Left hindlimb (tissue), 1 donor: ENCODE measurements at regions not wholly inside any gene's neighbourhood (a gene's known extent, or its start where the extent isn't known, plus 50 kb on each side); places are given as distances from the start of the nearest gene placed in this dataset.
"Not testable (repeated sequence)": the region's sequence is repeated elsewhere in the genome, so short reads cannot be mapped to it uniquely, and the experiment has no call there.

Experiments
- DNase-seq: peaks from one replicate; pipeline ENCODE4 v3.0.0-alpha.2; 2018

DNA sequence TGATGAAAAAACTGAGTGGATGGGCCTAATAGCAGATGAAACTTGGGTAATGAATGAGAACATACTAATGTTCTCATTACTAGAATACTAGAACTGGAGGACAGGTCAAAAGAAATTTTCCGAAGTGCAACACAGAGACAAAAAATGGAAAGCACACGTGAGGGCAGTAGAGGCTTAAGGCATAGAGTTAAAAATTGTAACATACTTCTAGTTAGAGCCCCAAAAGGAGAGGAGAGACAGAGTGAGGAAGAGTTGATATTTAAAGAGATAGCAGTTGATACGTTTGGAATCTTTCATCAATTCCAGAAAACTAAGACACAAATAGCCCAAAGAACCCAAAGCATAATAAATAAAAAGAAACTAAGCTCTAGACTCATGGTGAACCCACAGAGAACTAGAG is 327.9 kb downstream of the SQOR start:
- DNase-seq: no peak

DNA sequence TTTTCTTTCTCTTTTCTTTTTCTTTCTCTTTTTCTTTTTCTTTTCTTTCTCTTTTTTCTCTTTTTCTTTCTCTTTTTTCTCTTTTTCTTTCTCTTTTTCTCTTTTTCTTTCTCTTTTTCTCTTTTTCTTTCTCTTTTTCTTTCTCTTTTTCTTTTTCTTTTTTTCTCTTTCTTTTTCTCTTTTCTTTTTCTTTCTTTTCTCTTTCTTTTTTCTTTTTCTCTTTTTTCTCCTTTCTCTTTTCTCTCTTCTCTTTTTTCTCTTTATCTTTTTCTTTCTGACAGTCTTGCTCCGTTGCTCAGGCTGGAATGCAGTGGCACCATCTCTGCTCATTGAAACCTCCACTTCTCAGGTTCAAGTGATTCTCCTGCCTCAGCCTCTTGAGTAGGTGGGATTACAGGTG is 335.7 kb downstream of the SQOR start:
- no peak for DNase-seq

GRCh38 chr15:45980366-45980765 is 345.5 kb downstream of the SQOR start:
- no peak for DNase-seq

DNA sequence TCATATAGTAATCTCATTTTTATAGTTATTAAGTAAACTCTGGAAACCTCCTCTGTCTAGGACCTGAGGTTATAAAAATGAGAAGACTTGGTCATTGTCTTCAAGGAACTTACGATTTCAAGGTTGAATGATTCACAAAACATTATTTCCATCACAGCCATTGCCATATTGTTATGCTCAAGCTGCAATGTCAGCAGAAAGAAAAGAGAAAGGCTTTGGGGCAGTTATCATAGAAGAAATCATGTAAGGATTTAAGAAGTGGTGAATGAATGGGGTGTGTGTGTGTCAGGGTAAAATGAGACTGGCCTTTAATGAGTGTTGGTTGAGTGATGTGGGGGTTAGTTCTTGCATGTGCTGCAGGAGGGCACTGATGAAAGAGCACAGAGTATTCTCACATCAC is 346.8 kb downstream of the SQOR start:
- no peak for DNase-seq

DNA sequence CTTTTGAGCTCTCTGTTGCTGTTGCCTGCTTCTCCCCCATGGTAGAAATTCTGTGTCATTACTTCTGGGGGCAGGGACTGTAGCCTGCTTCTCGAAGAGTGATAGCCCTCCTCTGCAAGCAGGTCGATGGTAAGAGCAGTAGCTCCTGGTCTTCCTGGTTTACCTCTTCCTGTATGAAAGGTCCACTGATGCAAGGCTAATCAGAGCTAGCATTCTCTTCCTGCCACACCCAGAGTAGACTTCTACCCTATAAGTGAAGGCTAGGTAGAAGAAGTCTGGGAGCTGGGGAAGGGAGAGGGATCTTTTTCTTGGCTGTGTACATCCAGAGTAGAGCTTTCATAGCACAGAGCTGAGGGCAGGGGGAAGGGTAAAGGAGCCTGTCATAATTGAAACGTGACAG is 357.0 kb downstream of the SQOR start:
- no peak for DNase-seq

DNA sequence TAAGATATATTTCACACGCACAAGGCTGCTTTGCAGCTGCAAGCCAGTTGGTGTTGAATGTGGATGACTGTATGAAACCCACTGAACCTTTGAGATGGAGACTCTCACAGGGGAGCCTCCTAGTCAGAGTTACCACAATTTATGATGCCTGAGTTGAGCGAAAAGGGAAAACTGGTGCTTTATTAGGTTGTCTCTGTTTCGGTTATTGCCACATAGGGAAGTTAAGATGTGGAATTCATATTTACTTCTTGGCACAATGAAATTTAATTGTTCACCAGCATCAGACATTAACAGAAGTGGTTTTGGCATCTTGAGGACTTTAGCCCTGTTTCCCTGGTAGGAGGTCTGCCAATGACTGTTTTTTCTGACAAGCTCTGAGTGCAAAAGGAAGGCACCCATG is 358.2 kb downstream of the SQOR start:
- DNase-seq: no peak

DNA sequence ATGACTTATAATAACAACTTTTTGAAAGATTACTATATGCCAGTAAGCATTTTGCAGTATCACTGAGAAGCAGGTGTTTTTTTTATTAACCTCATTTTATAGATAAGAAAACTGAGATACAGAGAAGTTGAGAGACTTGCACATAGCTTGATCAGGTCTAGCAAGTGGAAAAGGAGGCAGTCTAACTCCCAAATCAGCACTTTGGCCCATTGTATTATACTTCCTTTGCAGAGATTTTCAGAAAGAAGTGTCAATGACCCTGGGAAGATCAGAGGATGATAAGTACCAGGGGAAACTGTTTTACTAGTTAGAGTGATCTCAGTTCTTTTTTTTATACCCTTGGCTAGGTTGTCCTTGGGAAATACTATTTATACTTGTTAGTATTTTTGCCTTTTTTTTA is 358.7 kb downstream of the SQOR start:
- no peak for DNase-seq

DNA sequence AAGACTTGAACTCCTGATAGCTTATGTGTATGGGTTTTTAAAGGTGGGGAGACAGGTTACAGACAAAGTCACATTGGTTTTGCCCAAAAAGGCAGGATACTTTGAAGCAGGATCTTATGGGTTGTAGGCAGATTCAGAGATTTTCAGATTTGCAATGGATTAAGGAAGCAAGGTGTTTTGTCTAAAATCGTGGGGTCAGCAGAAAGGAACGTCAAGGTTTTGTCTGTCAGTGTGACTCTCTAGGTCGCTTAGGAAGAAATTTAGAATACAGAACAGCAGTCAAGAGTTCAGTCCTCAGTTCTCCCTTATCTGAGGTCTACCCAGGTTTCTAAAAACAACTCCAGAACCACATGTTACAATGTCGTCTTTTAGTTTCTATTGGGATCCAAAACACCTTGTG is 361.0 kb downstream of the SQOR start:
- no peak for DNase-seq

DNA sequence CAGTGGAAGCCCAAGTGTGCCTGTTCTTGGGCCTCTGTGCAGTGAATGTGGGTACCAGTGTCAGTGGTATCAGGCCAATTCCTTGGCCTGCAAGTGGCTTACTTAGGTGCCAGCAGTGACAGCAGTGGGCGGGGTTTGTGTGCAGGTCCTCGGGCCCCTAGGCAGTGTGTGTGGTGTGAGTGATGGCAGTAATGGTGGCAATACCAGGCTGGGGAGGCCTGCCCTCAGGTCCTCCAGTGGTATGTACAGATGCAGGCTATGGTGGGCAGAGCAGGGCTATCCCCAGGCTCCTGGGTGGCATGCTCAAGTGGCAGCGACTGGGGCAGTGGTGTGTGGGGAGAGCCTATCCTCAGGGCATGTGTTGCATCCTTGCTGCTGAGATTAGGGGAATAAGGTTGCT is 379.7 kb downstream of the SQOR start:
- no peak for DNase-seq

GRCh38 chr15:46034755-46035154 is 399.9 kb downstream of the SQOR start:
- no peak for DNase-seq

DNA sequence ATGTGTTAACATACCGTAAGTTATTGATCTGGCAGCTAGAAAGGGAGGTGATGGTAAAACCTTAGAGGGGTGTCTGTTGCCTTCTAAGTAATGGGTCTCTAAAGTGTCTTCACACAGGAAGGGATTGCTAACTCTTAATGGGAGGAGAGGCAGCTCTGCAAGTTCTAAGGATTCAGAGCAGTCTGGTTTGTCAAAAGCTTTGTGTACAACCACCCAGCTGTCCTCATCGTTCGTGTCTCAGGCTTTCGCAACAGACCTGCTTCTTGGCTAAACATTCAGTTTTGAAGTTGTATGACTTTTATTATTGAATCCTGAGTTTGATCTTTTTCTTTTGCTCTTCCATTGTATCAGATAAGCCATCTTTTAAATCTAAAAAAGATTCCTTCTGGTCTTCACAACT is 404.9 kb downstream of the SQOR start:
- no peak for DNase-seq

GRCh38 chr15:46041905-46042304 is 407.1 kb downstream of the SQOR start:
- DNase-seq: no peak

DNA sequence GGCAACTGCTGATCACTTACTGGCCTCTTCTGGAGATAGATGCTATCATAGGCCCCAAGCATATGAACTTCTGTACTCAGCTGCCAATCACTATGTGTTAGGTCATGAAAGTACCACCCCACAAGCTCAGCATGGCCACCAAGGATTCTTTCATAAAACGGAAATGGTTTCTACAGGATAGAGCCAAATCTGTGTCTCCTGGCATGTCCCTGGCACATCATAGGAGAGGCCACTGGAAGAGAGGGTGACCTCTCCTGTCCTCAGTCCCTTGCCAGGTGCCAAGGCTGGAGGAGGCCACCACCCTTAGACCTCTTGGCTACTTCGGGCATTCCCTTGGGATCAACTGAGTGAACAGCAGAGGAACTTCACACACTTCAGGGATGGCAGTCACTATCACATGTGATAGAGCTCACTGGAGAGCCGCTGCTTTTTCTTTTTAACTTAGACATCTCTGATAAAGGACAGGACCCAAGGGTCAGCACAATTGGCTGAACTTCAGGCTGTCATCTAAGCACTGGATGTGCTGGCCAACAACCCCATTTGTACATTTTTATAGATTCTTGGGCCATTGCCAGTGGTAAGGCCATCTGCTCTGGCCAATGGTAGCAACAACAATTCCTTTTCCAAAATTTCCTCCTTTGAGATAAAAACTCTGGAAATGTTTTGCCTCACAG is 425.2 kb downstream of the SQOR start:
- no peak for DNase-seq

DNA sequence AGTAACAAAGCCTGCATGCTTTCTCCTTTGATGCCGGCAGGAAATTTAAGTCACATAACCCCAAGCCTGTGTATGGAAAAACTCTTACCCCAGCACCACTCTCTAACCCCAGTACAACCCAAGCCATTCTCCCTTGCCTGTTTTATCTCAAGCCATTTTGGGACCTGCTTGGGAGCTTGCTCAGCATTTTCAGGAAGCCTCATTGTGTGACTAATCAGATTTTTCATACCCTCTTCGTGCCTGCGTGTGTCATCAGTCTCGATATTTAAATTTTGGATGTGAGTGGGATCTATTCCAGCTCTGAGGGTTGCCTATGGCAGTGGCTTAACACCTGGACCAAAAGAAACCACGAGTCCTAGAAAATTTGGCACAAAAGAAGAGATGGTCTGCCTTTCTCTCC is 426.2 kb downstream of the SQOR start:
- DNase-seq: no peak

DNA sequence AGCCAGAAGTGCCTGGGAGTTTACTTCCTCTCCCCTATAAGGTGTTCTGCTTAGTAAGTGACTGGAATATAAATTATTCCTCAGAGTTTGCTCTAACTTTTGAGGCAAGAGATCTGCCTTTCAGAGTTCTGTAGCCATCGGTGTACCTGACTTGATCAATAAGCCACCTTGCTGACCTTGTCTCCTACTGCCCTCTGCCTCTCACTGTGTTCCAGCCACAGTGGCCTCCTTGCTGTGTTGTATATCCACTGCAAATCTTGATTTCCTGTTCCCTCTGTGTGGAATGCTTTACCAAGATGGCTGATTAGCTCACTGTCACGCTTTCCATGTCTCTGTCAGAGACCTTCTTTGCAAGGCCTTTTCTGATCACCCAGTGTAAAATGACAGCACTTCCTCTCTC is 442.4 kb downstream of the SQOR start:
- no peak for DNase-seq

DNA sequence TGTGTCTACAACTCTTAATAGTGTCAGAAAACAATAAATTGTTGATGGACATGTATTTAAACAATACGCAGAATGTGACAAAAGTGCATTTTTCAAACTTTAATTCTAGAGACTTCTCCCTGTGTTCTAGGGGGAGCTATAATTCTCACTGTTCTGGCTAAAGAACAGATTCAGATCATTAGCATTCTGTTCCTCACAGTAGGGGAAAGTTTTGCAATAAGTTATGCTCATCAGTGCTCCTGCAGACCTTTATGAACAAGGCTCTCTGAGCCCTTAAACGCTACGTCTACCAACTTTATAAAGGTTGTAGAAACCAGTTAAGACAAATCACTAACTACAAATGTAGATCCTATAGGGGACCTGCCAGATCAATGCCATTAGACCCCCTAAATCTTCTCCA is 444.2 kb downstream of the SQOR start:
- DNase-seq: no peak

DNA sequence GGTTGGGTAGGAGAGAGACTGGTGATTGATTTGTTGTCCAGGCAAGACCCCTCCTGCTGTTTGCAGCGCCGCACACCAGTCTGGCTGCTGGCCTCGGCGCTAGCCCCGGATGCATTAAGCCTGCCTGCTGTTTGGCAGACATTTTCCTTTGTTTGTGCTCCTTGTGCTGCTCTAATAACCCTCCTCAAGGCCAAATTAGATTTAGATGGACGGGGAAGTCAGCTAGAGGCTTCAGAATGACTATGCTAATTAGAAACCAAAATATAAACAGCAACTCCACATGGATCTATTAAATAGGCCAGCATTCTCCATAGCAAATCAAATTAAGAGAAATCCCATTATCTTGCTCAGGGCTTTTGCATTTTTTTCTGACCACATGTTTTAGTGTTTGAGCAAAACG is 445.2 kb downstream of the SQOR start:
- DNase-seq: no peak

DNA sequence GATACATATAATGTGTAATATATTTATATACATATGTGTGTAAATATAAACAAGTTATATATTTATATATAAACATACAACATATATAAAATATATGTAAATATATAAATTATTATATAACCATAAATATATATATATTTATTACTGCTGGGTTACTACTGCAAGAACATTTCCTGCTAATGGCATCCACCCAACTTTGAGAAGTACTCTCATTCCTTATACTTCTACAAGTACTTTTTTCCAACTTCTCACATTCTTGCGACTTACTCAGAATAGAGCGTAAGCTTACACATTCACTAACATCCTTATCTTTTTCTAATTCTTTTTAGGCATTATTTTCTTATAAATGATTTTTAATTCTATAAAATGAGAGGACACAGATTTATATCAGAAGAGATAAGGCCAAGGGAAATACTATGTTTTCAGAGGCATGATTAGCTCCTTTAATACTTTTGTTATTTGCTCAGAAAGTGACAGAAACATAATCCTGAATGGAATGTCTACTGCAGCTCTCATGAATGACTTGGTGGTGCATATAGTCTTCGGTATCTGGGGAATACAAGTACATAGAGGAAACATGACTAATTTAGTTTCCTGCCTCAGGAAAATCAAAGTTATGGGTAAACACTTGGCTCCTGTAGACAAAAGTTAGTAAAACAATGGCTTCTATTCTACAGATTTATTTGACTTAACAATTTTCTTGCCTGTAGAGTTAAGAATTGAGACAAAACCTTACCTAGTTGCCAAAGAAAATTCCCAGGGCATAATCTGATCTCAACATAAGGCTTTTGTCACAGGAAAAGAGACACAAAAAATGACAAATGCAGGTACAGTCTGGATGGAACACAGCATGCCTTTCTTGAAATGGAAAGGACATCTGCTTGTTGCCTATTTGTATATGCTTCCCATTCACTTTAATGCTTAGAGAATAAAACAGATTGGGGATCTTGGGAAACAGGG is 453.9 kb downstream of the SQOR start:
- no peak for DNase-seq

GRCh38 chr15:46089467-46089935 is 454.7 kb downstream of the SQOR start:
- no peak for DNase-seq

- no peak for DNase-seq
Measured at GRCh38 chr15:46091860-46092450, 457.1 kb downstream of the SQOR start.

GRCh38 chr15:46098006-46098405 is 463.2 kb downstream of the SQOR start:
- DNase-seq: not testable (repeated sequence)

- DNase-seq: no peak
Measured at GRCh38 chr15:46110755-46111154, 475.9 kb downstream of the SQOR start.

DNA sequence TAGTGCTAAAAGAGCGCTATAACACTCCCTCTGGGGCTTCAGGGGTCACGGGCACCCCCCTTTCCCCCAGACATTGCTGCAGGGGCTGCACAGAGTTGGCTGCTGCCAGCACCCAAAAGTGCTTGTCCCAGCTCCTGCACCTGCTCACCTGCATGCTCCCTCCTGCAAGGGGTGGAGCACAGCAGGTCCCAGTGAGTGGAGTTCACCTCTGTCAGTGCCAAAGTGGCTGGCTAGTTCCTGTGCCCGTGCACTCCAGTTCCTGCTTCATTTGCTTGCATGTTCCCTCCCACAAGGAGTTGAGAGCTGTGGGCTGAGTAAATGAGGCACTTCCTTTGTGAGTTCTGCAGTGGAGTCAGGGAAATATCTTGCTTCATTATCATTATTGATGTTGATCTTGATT is 476.9 kb downstream of the SQOR start:
- DNase-seq: no peak

GRCh38 chr15:46117071-46117470 is 482.2 kb downstream of the SQOR start:
- no peak for DNase-seq
